ENCODE measurements at regions not wholly inside any gene's neighbourhood (a gene's known extent, or its start where the extent isn't known, plus 50 kb on each side); places are given as distances from the start of the nearest gene placed in this dataset.

DNA sequence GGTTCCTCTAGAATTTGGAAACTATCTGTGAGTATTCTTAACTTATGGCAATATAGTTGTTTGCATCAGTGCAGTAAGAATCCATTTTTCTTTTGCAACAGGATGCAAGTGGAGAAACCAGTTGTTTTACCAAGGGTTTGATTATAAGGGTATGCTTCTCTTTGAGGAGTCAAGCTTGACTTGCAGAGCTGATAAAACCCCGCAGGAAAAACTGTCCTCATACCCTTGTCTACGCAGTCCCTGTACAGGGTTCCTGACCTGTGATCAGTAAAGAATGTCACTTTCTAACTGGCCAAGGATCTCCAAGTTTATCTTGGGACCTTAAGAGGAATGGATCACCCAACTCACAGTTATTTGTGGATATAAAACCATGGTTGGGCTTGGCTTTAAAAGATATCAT is 161.1 kb upstream of the OLIG3 start:
- Histone ChIP-seq H3K4me1 (ENCODE audit: insufficient read depth, low read length) (no peaks in the 10 kb centered on the region), H3K36me3 (ENCODE audit: low read depth, low read length) (no peaks in the 10 kb centered on the region; the same call in 1 of the 2 replicates), H3K27me3 (ENCODE audit: low read length) (no peaks in the 10 kb centered on the region), H3K9ac (ENCODE audit: low read length) (no peak overlapping the region), H3F3A (ENCODE audit: low read length, unreplicated experiment) (no peaks in the 10 kb centered on the region), H3K9me2 (replicated peaks; ENCODE audit: low read length) (no peaks in the 10 kb centered on the region), H3K4me3 (ENCODE audit: low read length) (no peak overlapping the region), H3K4me2 (ENCODE audit: low read length) (no peak overlapping the region), H3K9me3 (ENCODE audit: low read length) (0 out of 2 replicates have a peak, but pooled peaks cover 11% of the 10 kb centered on the region), H3K27ac (ENCODE audit: low read length) (no peak overlapping the region), H2AFZ (ENCODE audit: low read length) (no peak overlapping the region), H3K79me2 (ENCODE audit: low read length) (no peaks in the 10 kb centered on the region), H4K20me1 (ENCODE audit: low read length) (no peaks in the 10 kb centered on the region)
- ChIA-PET CTCF (no interaction called here), POLR2A (ENCODE audit: unreplicated experiment) (no interaction called here)
- DNase-seq (no peak), ATAC-seq (no peak)
- no TSS peak for BruUV-seq (replicated peaks)
- TF ChIP-seq EZH2phosphoT487 (IDR thresholded peaks at IDR 0.05; ENCODE audit: borderline replicate concordance, low read length) (no peak), EZH2 (IDR thresholded peaks at IDR 0.05; ENCODE audit: low read length, unreplicated experiment) (no peak)
- TF ChIP-seq, protein P1, sequence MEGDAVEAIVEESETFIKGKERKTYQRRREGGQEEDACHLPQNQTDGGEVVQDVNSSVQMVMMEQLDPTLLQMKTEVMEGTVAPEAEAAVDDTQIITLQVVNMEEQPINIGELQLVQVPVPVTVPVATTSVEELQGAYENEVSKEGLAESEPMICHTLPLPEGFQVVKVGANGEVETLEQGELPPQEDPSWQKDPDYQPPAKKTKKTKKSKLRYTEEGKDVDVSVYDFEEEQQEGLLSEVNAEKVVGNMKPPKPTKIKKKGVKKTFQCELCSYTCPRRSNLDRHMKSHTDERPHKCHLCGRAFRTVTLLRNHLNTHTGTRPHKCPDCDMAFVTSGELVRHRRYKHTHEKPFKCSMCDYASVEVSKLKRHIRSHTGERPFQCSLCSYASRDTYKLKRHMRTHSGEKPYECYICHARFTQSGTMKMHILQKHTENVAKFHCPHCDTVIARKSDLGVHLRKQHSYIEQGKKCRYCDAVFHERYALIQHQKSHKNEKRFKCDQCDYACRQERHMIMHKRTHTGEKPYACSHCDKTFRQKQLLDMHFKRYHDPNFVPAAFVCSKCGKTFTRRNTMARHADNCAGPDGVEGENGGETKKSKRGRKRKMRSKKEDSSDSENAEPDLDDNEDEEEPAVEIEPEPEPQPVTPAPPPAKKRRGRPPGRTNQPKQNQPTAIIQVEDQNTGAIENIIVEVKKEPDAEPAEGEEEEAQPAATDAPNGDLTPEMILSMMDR (conservative IDR thresholded peaks at IDR 0.05; ENCODE audit: low read depth, low read length): no peak
- intact Hi-C loops (cut with micrococcal nuclease): no loop called here

DNA sequence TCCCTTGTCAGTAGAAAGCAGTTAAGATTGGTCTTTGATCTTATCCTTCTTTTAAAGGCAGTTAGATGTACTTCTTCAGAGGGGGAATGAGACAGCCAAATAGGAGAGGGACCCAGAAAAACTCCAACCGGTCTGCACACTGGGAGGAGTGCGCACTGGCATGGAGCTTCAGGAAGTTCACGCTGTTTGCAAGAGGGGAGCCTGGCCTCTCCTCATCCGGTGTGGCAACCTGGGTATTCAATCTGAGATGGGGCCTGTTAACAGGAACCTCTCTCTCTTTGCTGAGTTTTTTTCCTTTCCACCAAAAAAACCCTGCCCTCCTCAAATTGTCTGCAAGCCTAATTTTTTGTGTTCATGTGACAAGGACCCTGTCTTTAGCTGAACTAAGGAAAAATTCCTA is 162.5 kb upstream of the OLIG3 start:
- no peaks in the 10 kb centered on the region; the same call in 1 of the 2 replicates for H3K36me3 ChIP-seq (ENCODE audit: low read depth, low read length)

DNA sequence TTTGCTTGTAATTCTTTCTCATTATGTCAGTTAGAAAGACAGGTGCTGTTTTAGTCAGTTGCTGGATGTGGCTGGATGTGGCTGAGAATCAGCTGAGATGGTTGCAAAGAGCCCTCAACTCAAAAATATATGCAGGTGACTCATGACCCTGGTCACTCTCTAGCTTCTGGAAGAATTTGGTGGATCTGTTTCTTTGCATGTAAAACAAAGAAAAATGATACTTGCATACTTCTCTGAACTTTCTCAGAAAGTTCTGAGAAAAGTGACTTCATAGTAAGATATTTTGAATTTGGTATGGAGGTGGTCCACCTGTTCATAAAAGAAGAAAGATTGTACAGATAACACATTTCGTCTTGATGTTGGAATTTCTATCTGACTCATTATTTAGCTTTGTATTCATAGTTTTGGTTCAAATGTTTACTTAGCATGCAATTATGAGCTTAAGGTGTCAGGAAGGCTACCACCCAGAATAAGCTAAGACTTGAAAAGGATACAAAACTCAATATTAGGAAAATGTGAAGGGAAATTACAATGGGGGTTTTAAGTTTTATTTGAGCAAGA is 163.2 kb upstream of the OLIG3 start:
- no peak for ATAC-seq

More for the DNA sequence above, 162.5 kb upstream of the OLIG3 start:
- H3K4me1 ChIP-seq (ENCODE audit: insufficient read depth, low read length): no peaks in the 10 kb centered on the region
- BruUV-seq (replicated peaks): no TSS peak
- DNase-seq (no peak), ATAC-seq (no peak)
- no peaks in the 10 kb centered on the region for H3K27me3 ChIP-seq (ENCODE audit: low read length)
- no peaks in the 10 kb centered on the region for H3F3A ChIP-seq (ENCODE audit: low read length, unreplicated experiment)
- intact Hi-C loops (cut with micrococcal nuclease): no loop called here
- no peaks in the 10 kb centered on the region for H3K79me2 ChIP-seq (ENCODE audit: low read length)
- POLR2A ChIA-PET (ENCODE audit: unreplicated experiment): no interaction called here
- CTCF ChIA-PET: interaction anchor here (0.6 kb wide), 1 partner anchor 342 kb away, joined by 6 read pairs; no protein-coding TSS in a partner anchor
- H3K9ac ChIP-seq (ENCODE audit: low read length): no peak overlapping the region
- no peak overlapping the region for H2AFZ ChIP-seq (ENCODE audit: low read length)
- H3K9me2 ChIP-seq (replicated peaks; ENCODE audit: low read length): no peaks in the 10 kb centered on the region
- H3K27ac ChIP-seq (ENCODE audit: low read length): no peak overlapping the region
- no peak for TF ChIP-seq EZH2 (IDR thresholded peaks at IDR 0.05; ENCODE audit: low read length, unreplicated experiment)
- TF ChIP-seq EZH2phosphoT487 (IDR thresholded peaks at IDR 0.05; ENCODE audit: borderline replicate concordance, low read length): no peak
- TF ChIP-seq, protein P1 (conservative IDR thresholded peaks at IDR 0.05; ENCODE audit: low read depth, low read length): no peak
- no peak overlapping the region for H3K4me2 ChIP-seq (ENCODE audit: low read length)
- no peaks in the 10 kb centered on the region for H4K20me1 ChIP-seq (ENCODE audit: low read length)
- no peak overlapping the region for H3K4me3 ChIP-seq (ENCODE audit: low read length)
- H3K9me3 ChIP-seq (ENCODE audit: low read length): 0 out of 2 replicates have a peak, but pooled peaks cover 11% of the 10 kb centered on the region

More for the DNA sequence above, 163.2 kb upstream of the OLIG3 start:
- POLR2A ChIA-PET (ENCODE audit: unreplicated experiment): no interaction called here
- Histone ChIP-seq H3K27ac (ENCODE audit: low read length) (no peak overlapping the region), H3K9me3 (ENCODE audit: low read length) (0 out of 2 replicates have a peak, but pooled peaks cover 11% of the 10 kb centered on the region), H3K4me1 (ENCODE audit: insufficient read depth, low read length) (no peaks in the 10 kb centered on the region), H3K36me3 (ENCODE audit: low read depth, low read length) (no peaks in the 10 kb centered on the region; the same call in 1 of the 2 replicates), H4K20me1 (ENCODE audit: low read length) (no peaks in the 10 kb centered on the region), H2AFZ (ENCODE audit: low read length) (no peak overlapping the region), H3K9ac (ENCODE audit: low read length) (no peak overlapping the region), H3F3A (ENCODE audit: low read length, unreplicated experiment) (no peaks in the 10 kb centered on the region), H3K27me3 (ENCODE audit: low read length) (no peaks in the 10 kb centered on the region), H3K9me2 (replicated peaks; ENCODE audit: low read length) (no peaks in the 10 kb centered on the region), H3K4me2 (ENCODE audit: low read length) (no peak overlapping the region), H3K79me2 (ENCODE audit: low read length) (no peaks in the 10 kb centered on the region), H3K4me3 (ENCODE audit: low read length) (no peak overlapping the region)
- no TSS peak for BruUV-seq (replicated peaks)
- CTCF ChIA-PET: interaction anchor here (0.6 kb wide), 1 partner anchor 343 kb away, joined by 6 read pairs; no protein-coding TSS in a partner anchor
- DNase-seq: no peak
- TF ChIP-seq EZH2phosphoT487 (IDR thresholded peaks at IDR 0.05; ENCODE audit: borderline replicate concordance, low read length): no peak
- TF ChIP-seq EZH2 (IDR thresholded peaks at IDR 0.05; ENCODE audit: low read length, unreplicated experiment): no peak
- TF ChIP-seq, protein P1 (conservative IDR thresholded peaks at IDR 0.05; ENCODE audit: low read depth, low read length): no peak
- intact Hi-C loops (cut with micrococcal nuclease): no loop called here

Measured in PC-3 (cell line).